GM18868 (cell line): ENCODE measurements at regions not wholly inside any gene's neighbourhood (a gene's known extent, or its start where the extent isn't known, plus 50 kb on each side); places are given as distances from the start of the nearest gene placed in this dataset.

Source experiments
- ATAC-seq: cut with Tn5 transposase; IDR thresholded peaks from one replicate; pipeline ENCODE4 v1.9.1; 2021; ENCODE audit warnings: mild to moderate bottlenecking, moderate library complexity; ENCODE audit not compliant: unreplicated experiment

GRCh38 chr4:24666316-24666715, 82.0 kb upstream of the DHX15 start:
- no peak for ATAC-seq

GRCh38 chr4:24666816-24667477, 82.6 kb upstream of the DHX15 start:
- no peak for ATAC-seq

GRCh38 chr4:24668956-24669355, 84.6 kb upstream of the DHX15 start:
- no peak for ATAC-seq

- no peak for ATAC-seq
Observed at GRCh38 chr4:24669751-24670150, 85.4 kb upstream of the DHX15 start.

GRCh38 chr4:24671849-24672248, 87.5 kb upstream of the DHX15 start:
- no peak for ATAC-seq

- ATAC-seq = no peak
Observed at GRCh38 chr4:24672880-24673279, 88.5 kb upstream of the DHX15 start.

GRCh38 chr4:24674279-24674678, 89.9 kb upstream of the DHX15 start:
- no peak for ATAC-seq

- ATAC-seq = no peak
Observed at GRCh38 chr4:24675721-24676389, 91.5 kb upstream of the DHX15 start.

- no peak for ATAC-seq
Observed at GRCh38 chr4:24677909-24678308, 93.6 kb upstream of the DHX15 start.

- no peak for ATAC-seq
Observed at GRCh38 chr4:24680746-24681448, 96.5 kb upstream of the DHX15 start.

- no peak for ATAC-seq
Observed at GRCh38 chr4:24683116-24683515, 98.8 kb upstream of the DHX15 start.

GRCh38 chr4:24686866-24687692, 102.7 kb upstream of the DHX15 start:
- no peak for ATAC-seq

- no peak for ATAC-seq
Observed at GRCh38 chr4:24688453-24688852, 104.1 kb upstream of the DHX15 start.

GRCh38 chr4:24689212-24689611, 104.9 kb upstream of the DHX15 start:
- ATAC-seq = no peak

GRCh38 chr4:24690436-24690835, 104.9 kb upstream of the SOD3 start:
- no peak for ATAC-seq

- no peak for ATAC-seq
Observed at GRCh38 chr4:24693636-24694035, 101.7 kb upstream of the SOD3 start.

- ATAC-seq = no peak
Observed at GRCh38 chr4:24700118-24700517, 95.3 kb upstream of the SOD3 start.

- no peak for ATAC-seq
Observed at GRCh38 chr4:24701683-24702082, 93.7 kb upstream of the SOD3 start.

- ATAC-seq = no peak
Observed at GRCh38 chr4:24702281-24702680, 93.1 kb upstream of the SOD3 start.

GRCh38 chr4:24703298-24703697, 92.1 kb upstream of the SOD3 start:
- no peak for ATAC-seq

- ATAC-seq = no peak
Observed at GRCh38 chr4:24704149-24704548, 91.2 kb upstream of the SOD3 start.
